A549 (cell line): ENCODE measurements at regions not wholly inside any gene's neighbourhood (a gene's known extent, or its start where the extent isn't known, plus 50 kb on each side); places are given as distances from the start of the nearest gene placed in this dataset.

Experiments used
- ATAC-seq, 2 experiments: fragments of 200-7000 bp in 1 of 2; fragments of >200 bp in 1 of 2; cut with Nextera tagmentation in 1 of 2; cut with Tn5 transposase in 1 of 2; 3 replicates each; pipeline versions ENCODE4 v1.8.0 to v1.9.1; 2018 to 2020; ENCODE audit warnings: mild to moderate bottlenecking in 1 of 2, moderate library complexity in 1 of 2
- CTCF ChIA-PET: fragments of 300-600 bp; sonication (Branson Sonifier 250); formaldehyde crosslinking; extraction: SDS; loops from one replicate; lab custom pipeline; 2021; ENCODE audit warnings: antibody characterized with exemption, inconsistent platforms; lab: Yijun Ruan, JAX
- POLR2A ChIA-PET: fragments of 350-600 bp; formaldehyde crosslinking; extraction: SDS; loops from one replicate; lab custom pipeline; 2021; ENCODE audit warnings: antibody characterized with exemption, inconsistent platforms; lab: Yijun Ruan, JAX
- DNase-seq, 2 experiments: peaks; one replicate each; pipeline versions ENCODE4 v3.0.0 to v3.0.0-alpha.2; 2011 to 2016; ENCODE audit warnings: low read depth in 1 of 2, low spot score in 1 of 2
- FAIRE-seq: peaks from 2 replicates; lab custom pipeline; 2011; peaks lifted over from hg19 to GRCh38; lab: Jason Lieb, UNC
- H3K27ac ChIP-seq, 2 experiments: fragments of >200 bp; sonication (Bioruptor Twin); formaldehyde crosslinking; 3 replicates each; pipeline ENCODE4 v1.5.1; 2016 to 2017
- H3K4me1 ChIP-seq: fragments of >200 bp; sonication (Bioruptor Twin); formaldehyde crosslinking; 3 replicates; pipeline ENCODE4 v1.6.1; 2016
- H3K4me2 ChIP-seq: fragments of >200 bp; sonication (Bioruptor Twin); formaldehyde crosslinking; 3 replicates; pipeline ENCODE4 v1.6.1; 2016
- H3K4me3 ChIP-seq: fragments of >200 bp; sonication (Bioruptor Twin); formaldehyde crosslinking; 3 replicates; pipeline ENCODE4 v1.5.1; 2016
- H3K9me3 ChIP-seq: fragments of >200 bp; sonication (Bioruptor Twin); formaldehyde crosslinking; 3 replicates; pipeline ENCODE4 v1.6.1; 2016
- ATOH8 ChIP-seq: fragments of 250-450 bp; sonication (Bioruptor Pico); IDR thresholded peaks from 2 replicates; pipeline ENCODE4 v1.5.0; 2020; ENCODE audit warnings: low read depth, mild to moderate bottlenecking, moderate library complexity
- BCL3 ChIP-seq: fragments of >200 bp; sonication (Bioruptor Twin); formaldehyde crosslinking; IDR thresholded peaks from 3 replicates; pipeline ENCODE4 v1.6.1; 2016
- BHLHE40 ChIP-seq: IDR thresholded peaks from 2 replicates; pipeline ENCODE4 v1.6.1; 2012; ENCODE audit warnings: low read depth, low read length, inconsistent platforms
- EHF ChIP-seq: fragments of 250-450 bp; sonication (Bioruptor Pico); IDR thresholded peaks from 2 replicates; pipeline ENCODE4 v1.5.0; 2020; ENCODE audit warnings: mild to moderate bottlenecking
- EHMT2 ChIP-seq: fragments of 200-600 bp; sonication (generic); IDR thresholded peaks from 2 replicates; pipeline ENCODE4 v1.6.1; 2016; ENCODE audit warnings: antibody characterized with exemption, low read depth, mild to moderate bottlenecking, moderate library complexity
- ELK1 ChIP-seq: fragments of 150-350 bp; IDR thresholded peaks from 2 replicates; pipeline ENCODE4 v1.6.1; 2014; ENCODE audit warnings: low read depth, mild to moderate bottlenecking, low read length
- ESRRA ChIP-seq: fragments of 150-350 bp; IDR thresholded peaks from 2 replicates; pipeline ENCODE4 v1.6.1; 2014; ENCODE audit warnings: mild to moderate bottlenecking, low read length, borderline replicate concordance
- FOSB ChIP-seq: fragments of 250-450 bp; sonication (Bioruptor Pico); IDR thresholded peaks from 2 replicates; pipeline ENCODE4 v1.5.0; 2020; ENCODE audit warnings: mild to moderate bottlenecking, moderate library complexity
- FOXS1 ChIP-seq: fragments of 250-450 bp; sonication (Bioruptor Pico); IDR thresholded peaks from 2 replicates; pipeline ENCODE4 v1.5.0; 2020; ENCODE audit warnings: mild to moderate bottlenecking, moderate library complexity
- HOXB13 ChIP-seq: fragments of 250-450 bp; sonication (Bioruptor Pico); IDR thresholded peaks from 2 replicates; pipeline ENCODE4 v1.5.0; 2020; ENCODE audit warnings: low read depth, mild to moderate bottlenecking, moderate library complexity
- JUN ChIP-seq, 2 experiments: fragments of >200 bp; sonication (Bioruptor Twin); formaldehyde crosslinking; IDR thresholded peaks; 2 replicates in 1 of 2; 3 replicates in 1 of 2; pipeline ENCODE4 v1.6.1; 2016 to 2017
- KDM1A ChIP-seq: fragments of 200-600 bp; sonication (generic); IDR thresholded peaks from 2 replicates; pipeline ENCODE4 v1.6.1; 2016; ENCODE audit warnings: low read depth, mild to moderate bottlenecking
- KDM5A ChIP-seq: fragments of 200-600 bp; sonication (generic); IDR thresholded peaks from 2 replicates; pipeline ENCODE4 v1.6.1; 2016; ENCODE audit warnings: antibody characterized with exemption, mild to moderate bottlenecking
- MYC ChIP-seq: IDR thresholded peaks from 2 replicates; pipeline ENCODE4 v1.6.1; 2012; ENCODE audit warnings: mild to moderate bottlenecking, inconsistent platforms, low read length, improper control_type of control experiment, borderline replicate concordance
- NFE2L2 ChIP-seq: fragments of 150-350 bp; conservative IDR thresholded peaks from 2 replicates; pipeline ENCODE4 v1.6.1; 2014; ENCODE audit warnings: low read length
- NPAS2 ChIP-seq: fragments of 250-450 bp; sonication (Bioruptor Pico); IDR thresholded peaks from 2 replicates; pipeline ENCODE4 v1.8.0; 2022; ENCODE audit warnings: mild to moderate bottlenecking, moderate library complexity, borderline replicate concordance
- NR3C1 ChIP-seq: fragments of >200 bp; sonication (Bioruptor Twin); formaldehyde crosslinking; IDR thresholded peaks from 3 replicates; pipeline ENCODE4 v1.6.1; 2017
- POLR2A ChIP-seq: IDR thresholded peaks from 2 replicates; pipeline ENCODE4 v1.6.1; 2012; ENCODE audit warnings: mild to moderate bottlenecking, low read length
- RARB ChIP-seq: fragments of 250-450 bp; sonication (Bioruptor Pico); IDR thresholded peaks from 2 replicates; pipeline ENCODE4 v1.8.0; 2021; ENCODE audit warnings: mild to moderate bottlenecking, moderate library complexity
- RCOR1 ChIP-seq: fragments of 150-350 bp; IDR thresholded peaks from 2 replicates; pipeline ENCODE4 v1.6.1; 2014; ENCODE audit warnings: antibody characterized with exemption, low read length, low read depth
- REST ChIP-seq: fragments of 200-600 bp; sonication (generic); IDR thresholded peaks from 2 replicates; pipeline ENCODE4 v1.6.1; 2016; ENCODE audit warnings: antibody characterized with exemption, mild to moderate bottlenecking, moderate library complexity
- SREBF2 ChIP-seq: fragments of 450-650 bp; IDR thresholded peaks from 2 replicates; pipeline ENCODE4 v1.6.1; 2014; ENCODE audit warnings: mild to moderate bottlenecking, moderate library complexity
- TFCP2L1 ChIP-seq: fragments of 250-450 bp; sonication (Bioruptor Pico); IDR thresholded peaks from 2 replicates; pipeline ENCODE4 v1.5.0; 2021; ENCODE audit warnings: mild to moderate bottlenecking
- TP53 ChIP-seq: fragments of 250-450 bp; sonication (Bioruptor Pico); IDR thresholded peaks from 2 replicates; pipeline ENCODE4 v1.5.0; 2021; ENCODE audit warnings: mild to moderate bottlenecking, moderate library complexity
- ZSCAN20 ChIP-seq: fragments of 250-450 bp; sonication (Bioruptor Pico); IDR thresholded peaks from 2 replicates; pipeline ENCODE4 v1.8.0; 2022; ENCODE audit warnings: mild to moderate bottlenecking, moderate library complexity
- WGBS: methylation state at CpG from one replicate; pipeline ENCODE4 v1.1.6; 2017; ENCODE audit errors: missing lambda C conversion rate; 5-methylcytosine and 5-hydroxymethylcytosine counted together

- DNase-seq (no peak), ATAC-seq (no peak), FAIRE-seq (no peak)
- H3K4me1 ChIP-seq: no peaks in the 10 kb centered on the region
- H3K4me2 ChIP-seq: no peak overlapping the region
- ChIA-PET CTCF (interaction anchor here (4.9 kb wide), 1 partner anchor 13 kb away, joined by 26 read pairs; no protein-coding TSS in a partner anchor), POLR2A (no interaction called here)
- H3K4me3 ChIP-seq: no peak overlapping the region
- TF ChIP-seq RCOR1 (no peak), FOXS1 (CRISPR knock-in tag) (no peak), NR3C1 (no peak), ZSCAN20 (no peak), ESRRA (no peak), JUN (IDR thresholded peaks at IDR 0.05) (no peak)
- H3K27ac ChIP-seq: no peak overlapping the region
- 5% methylated on average over 2 of the region's 2 CpGs for WGBS
- no peaks in the 10 kb centered on the region for H3K9me3 ChIP-seq
These were observed 84.7 kb upstream of the ELAC2 start for GRCh38 chr17:13102477-13102876.

- Histone ChIP-seq H3K4me2 (no peak overlapping the region), H3K4me1 (no peaks in the 10 kb centered on the region), H3K27ac (no peak overlapping the region), H3K4me3 (no peak overlapping the region), H3K9me3 (no peaks in the 10 kb centered on the region; the same call in 2 of the 3 replicates)
- CTCF ChIA-PET: interaction anchor here (4.9 kb wide), 1 partner anchor 15 kb away, joined by 26 read pairs; no protein-coding TSS in a partner anchor
- no peak for ATAC-seq
- POLR2A ChIA-PET: interaction anchor here (0.6 kb wide), 1 partner anchor 415 kb away, joined by 4 read pairs; no protein-coding TSS in a partner anchor
- DNase-seq: no peak
- no peak for FAIRE-seq
- no peak for TF ChIP-seq RARB
- no peak for TF ChIP-seq NPAS2 (CRISPR knock-in tag)
- no peak for TF ChIP-seq TFCP2L1 (CRISPR knock-in tag)
- TF ChIP-seq EHMT2: no peak
- TF ChIP-seq ATOH8 (CRISPR knock-in tag): no peak
- TF ChIP-seq REST: no peak
- TF ChIP-seq ELK1: no peak
- TF ChIP-seq NR3C1: no peak
- TF ChIP-seq NFE2L2: no peak
- TF ChIP-seq TP53 (CRISPR knock-in tag): no peak
- TF ChIP-seq SREBF2: no peak
- TF ChIP-seq POLR2A: no peak
- WGBS: 57% methylated on average over 9 of the region's 9 CpGs
These were observed 82.1 kb upstream of the ELAC2 start for GRCh38 chr17:13099926-13100325.

- peaks cover 4% of the 10 kb centered on the region; the same call in 1 of the 3 replicates for H3K9me3 ChIP-seq
- H3K4me3 ChIP-seq: no peak overlapping the region
- POLR2A ChIA-PET: interaction anchor here (0.6 kb wide), 1 partner anchor 415 kb away, joined by 4 read pairs; no protein-coding TSS in a partner anchor
- 39% methylated on average over 10 of the region's 10 CpGs for WGBS
- ATAC-seq (no peak), DNase-seq (no peak), FAIRE-seq (no peak)
- CTCF ChIA-PET: interaction anchor here (4.9 kb wide), 1 partner anchor 16 kb away, joined by 26 read pairs; no protein-coding TSS in a partner anchor
- no peak overlapping the region for H3K4me2 ChIP-seq
- no peak overlapping the region for H3K27ac ChIP-seq
- H3K4me1 ChIP-seq: no peaks in the 10 kb centered on the region
- TF ChIP-seq BCL3 (no peak), KDM1A (no peak), MYC (no peak), NR3C1 (no peak), BHLHE40 (no peak), KDM5A (no peak), FOSB (no peak), HOXB13 (CRISPR knock-in tag) (no peak), ATOH8 (CRISPR knock-in tag) (no peak), EHF (CRISPR knock-in tag) (no peak)
These were observed 81.4 kb upstream of the ELAC2 start for GRCh38 chr17:13099089-13099735.
